Activated naive CD4-positive, alpha-beta T cell treated with anti-CD3 and anti-CD28 coated beads, Interleukin-2, amount 50 U/mL, for 72 hours (primary cell): ENCODE measurements at regions not wholly inside any gene's neighbourhood (a gene's known extent, or its start where the extent isn't known, plus 50 kb on each side); places are given as distances from the start of the nearest gene placed in this dataset.

Source experiments
- ATAC-seq, 2 donors: fragments of 150-1000 bp; cut with Tn5 transposase; 2 replicates each; pipeline ENCODE4 v1.10.0; 2021; ENCODE audit warnings: mild to moderate bottlenecking in 2 of 2, moderate library complexity in 2 of 2
- DNase-seq, 2 donors: peaks; one replicate each; pipeline ENCODE4 v3.0.0; 2021 to 2022; ENCODE audit warnings: low spot score in 2 of 2
- H3K27ac Mint-ChIP-seq, 2 donors: one replicate each; pipeline ENCODE4 v1.8.0; 2022; ENCODE audit warnings: mild to moderate bottlenecking in 2 of 2, mixed read lengths in 2 of 2
- H3K36me3 Mint-ChIP-seq, 2 donors: one replicate each; pipeline ENCODE4 v1.8.0; 2022; ENCODE audit warnings: mixed read lengths in 2 of 2
- H3K9me3 Mint-ChIP-seq, 2 donors: one replicate each; pipeline ENCODE4 v1.8.0; 2022; ENCODE audit warnings: mixed read lengths in 2 of 2

DNA sequence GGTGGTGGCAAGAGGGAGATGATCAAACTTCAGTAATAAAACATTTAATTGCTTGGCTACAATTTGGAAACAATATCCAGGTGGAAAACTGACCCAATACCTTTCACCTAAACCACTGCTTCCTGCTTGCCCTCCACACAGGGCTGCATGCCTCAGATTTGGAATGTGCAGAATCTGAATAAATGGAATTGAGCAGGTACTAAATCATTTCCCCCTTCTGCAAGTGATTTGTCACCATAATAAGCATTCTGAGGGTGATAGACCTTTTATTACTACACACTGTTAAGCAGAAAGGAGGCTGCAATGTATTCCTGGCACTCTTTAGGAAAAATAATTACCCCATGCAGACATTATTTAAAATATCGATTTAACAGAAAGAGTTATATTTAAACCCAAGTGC lies 291.8 kb downstream of the IDS start:
- H3K9me3 Mint-ChIP-seq: peaks cover 3 to 10% of the 10 kb centered on the region in 2 donors
- H3K27ac Mint-ChIP-seq: no peak overlapping the region
- H3K36me3 Mint-ChIP-seq: peaks cover 0 to 6% of the 10 kb centered on the region in 2 donors
- no peak for ATAC-seq
- no peak for DNase-seq

GRCh38 chrX:149208307-149208706 lies 296.8 kb downstream of the IDS start:
- no peak for DNase-seq
- H3K36me3 Mint-ChIP-seq: no peaks in the 10 kb centered on the region
- H3K9me3 Mint-ChIP-seq: no peaks in the 10 kb centered on the region
- no peak overlapping the region for H3K27ac Mint-ChIP-seq
- ATAC-seq: no peak

DNA sequence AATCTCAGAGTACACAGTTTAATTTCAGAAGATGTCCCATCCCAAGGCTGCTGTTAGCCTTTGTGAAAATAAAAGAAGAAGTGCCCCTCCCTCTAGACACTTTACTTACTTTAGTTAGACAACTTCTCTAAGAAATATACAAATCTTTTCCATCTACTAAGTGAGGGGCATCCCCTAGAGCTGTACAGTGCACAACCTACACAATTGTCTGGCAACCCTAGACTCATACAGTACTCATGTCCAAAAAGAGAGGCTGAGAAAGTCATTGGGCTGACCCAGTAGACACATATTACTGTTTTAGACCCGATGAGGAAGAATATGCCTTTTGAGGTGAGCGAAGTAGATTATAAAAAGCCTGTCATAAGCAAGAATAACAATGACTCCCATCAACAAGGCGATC lies 297.6 kb downstream of the IDS start:
- no peaks in the 10 kb centered on the region for H3K36me3 Mint-ChIP-seq
- no peak for DNase-seq
- H3K9me3 Mint-ChIP-seq: no peaks in the 10 kb centered on the region
- H3K27ac Mint-ChIP-seq: no peak overlapping the region
- ATAC-seq: no peak

GRCh38 chrX:149205937-149206336 lies 299.2 kb downstream of the IDS start:
- no peak overlapping the region for H3K27ac Mint-ChIP-seq
- DNase-seq (no peak), ATAC-seq (no peak)
- no peaks in the 10 kb centered on the region for H3K36me3 Mint-ChIP-seq
- H3K9me3 Mint-ChIP-seq: no peaks in the 10 kb centered on the region

DNA sequence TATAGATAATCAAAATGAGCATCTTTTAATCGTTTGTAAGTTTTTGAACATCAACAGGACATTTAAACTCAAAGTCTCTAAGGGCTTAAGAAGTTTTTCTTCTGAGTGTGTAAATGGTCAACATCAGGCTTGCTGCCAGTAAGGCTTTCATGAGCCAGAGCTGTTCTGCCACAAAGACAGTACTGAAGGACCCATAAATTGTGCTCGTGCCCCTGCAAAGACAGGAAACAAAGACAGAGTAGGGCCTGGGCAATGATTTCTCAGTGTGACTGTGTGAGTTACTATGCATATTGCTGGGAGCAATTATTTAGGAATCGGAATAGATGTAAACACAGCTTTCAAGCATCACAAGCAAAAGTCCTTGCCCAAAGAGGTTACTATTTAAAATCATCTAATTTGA lies 300.0 kb downstream of the IDS start:
- DNase-seq (no peak), ATAC-seq (no peak)
- Mint-ChIP-seq H3K27ac (no peak overlapping the region), H3K9me3 (no peaks in the 10 kb centered on the region), H3K36me3 (no peaks in the 10 kb centered on the region)

DNA sequence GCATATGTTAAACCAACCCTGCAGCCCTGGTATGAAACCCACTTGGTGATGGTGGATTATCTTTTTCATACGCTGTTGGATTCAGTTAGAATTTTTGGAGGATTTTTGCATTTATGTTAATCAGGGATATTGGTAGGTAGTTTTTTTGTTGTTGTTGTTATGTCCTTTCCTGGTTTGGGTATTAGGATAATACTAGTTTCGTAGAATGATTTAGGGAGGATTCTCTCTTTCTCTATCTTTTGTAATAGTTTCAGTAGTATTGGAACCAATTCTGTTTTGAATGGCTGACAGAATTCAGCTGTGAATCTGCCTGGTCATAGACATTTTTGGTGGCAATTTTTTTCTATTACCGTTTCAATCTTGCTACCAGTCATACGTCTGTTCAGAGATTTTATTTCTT lies 305.4 kb downstream of the IDS start:
- DNase-seq (no peak), ATAC-seq (no peak)
- H3K27ac Mint-ChIP-seq: no peak overlapping the region
- H3K36me3 Mint-ChIP-seq: no peaks in the 10 kb centered on the region
- no peaks in the 10 kb centered on the region for H3K9me3 Mint-ChIP-seq

DNA sequence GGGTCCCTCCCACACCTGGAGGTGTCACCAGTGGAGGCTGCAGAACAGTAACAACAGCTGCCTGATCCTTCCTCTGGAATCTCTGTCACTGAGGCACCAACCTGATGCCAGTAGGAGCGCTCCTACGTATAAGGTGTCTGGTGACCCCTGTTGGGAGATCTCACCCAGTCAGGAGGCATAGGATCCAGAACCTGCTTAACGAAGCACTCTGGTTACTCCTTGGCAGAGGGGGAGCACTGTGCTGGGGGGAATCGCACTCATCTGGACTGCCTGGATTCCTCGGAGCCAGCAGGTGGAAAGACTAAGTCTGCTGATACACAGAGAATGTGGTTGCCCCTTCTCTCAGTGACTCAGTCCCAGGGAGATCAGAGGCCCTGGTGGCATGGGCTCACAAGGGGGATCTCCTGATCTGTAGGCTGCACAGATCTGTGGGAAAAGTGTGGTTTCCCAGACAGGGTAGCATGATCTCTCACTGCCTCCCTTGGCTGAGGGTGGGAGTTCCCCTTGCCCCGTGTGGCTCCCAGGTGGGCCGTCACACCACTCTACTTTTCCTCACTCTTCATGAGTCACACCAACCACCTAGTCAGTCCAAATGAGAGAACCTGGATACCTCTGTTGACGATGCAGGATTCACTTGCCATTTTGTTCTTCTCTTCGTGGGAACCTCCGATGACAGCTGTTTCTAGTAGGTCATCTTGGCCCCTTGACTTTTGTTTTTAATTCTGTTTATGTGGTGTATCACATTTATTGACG lies 305.9 kb downstream of the IDS start:
- ATAC-seq: peak; percentile 88 to 97
- peak in 1 of 2 donors; percentile 52 for DNase-seq
- Mint-ChIP-seq H3K36me3 (no peaks in the 10 kb centered on the region), H3K27ac (no peak overlapping the region), H3K9me3 (no peaks in the 10 kb centered on the region)

DNA sequence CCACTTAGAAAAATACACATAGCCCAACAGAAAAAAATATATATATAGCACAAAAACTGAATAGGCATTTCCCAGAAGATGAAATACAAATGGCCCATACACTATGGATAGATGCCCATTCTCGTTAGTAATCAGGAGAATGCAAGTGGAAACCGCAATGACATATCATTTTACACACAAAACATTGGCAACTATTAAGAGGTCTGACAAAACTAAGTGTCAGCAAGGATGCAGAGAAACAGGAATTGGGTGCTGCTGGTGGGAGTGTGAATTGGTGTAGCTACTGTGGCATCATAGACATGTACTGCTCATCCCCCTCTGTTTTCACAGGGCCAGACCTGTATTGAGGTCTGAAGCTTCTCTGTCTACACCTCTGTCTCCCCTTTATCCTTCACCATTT lies 320.0 kb downstream of the IDS start:
- Mint-ChIP-seq H3K36me3 (no peaks in the 10 kb centered on the region), H3K27ac (no peak overlapping the region), H3K9me3 (no peaks in the 10 kb centered on the region)
- DNase-seq: no peak
- ATAC-seq: no peak

DNA sequence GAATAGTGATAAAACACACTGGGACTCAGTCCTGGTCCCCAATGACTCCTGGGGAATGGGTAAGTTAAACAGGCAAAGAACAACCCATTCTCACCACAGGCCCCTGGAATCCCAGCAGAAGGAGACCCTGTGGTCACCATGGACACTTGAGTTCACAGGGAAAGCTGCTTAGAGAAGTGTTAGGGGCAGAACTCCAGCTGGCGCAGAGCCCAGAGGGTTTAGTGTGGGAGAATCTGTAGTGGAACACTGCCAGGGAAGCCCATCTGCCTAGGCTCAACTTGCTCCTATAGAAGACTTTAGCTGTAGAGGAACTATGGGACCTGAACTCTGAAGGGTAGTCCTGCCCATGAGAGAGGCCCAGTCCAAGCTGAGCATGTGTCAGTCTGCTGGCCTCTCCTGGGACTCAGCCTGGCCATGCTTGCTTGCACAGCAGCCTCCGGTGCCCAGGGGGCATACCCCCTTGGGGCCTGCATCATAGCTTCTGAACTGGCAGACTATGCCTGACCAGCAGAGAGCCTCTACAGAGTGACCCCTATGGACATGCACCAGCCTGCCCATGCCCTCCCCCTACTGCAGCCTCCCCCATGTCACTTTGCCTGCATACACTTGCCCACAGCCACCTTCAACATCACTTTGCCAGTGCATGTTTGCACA lies 343.5 kb downstream of the IDS start:
- DNase-seq (no peak), ATAC-seq (no peak)
- H3K36me3 Mint-ChIP-seq: no peaks in the 10 kb centered on the region
- H3K9me3 Mint-ChIP-seq: no peaks in the 10 kb centered on the region
- H3K27ac Mint-ChIP-seq: no peak overlapping the region

DNA sequence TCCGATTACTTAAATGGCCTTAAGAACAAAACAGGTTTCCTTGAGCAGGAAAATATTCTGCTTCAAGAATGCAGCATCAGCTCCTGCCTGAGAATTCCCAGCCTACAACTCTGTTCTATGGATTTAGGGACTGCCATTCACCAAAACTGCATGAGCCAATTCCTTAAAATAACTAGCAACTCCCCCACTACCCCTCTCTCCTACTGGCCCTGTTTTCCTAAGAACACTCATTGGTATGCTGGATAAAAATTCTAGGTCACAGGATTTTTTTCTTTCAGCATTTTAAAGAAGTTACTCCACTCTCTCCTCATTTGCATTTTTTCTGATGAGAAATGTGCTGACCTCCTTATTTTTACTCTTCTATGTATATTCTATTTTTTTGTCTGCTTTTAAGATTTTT lies 347.1 kb downstream of the IDS start:
- Mint-ChIP-seq H3K9me3 (no peaks in the 10 kb centered on the region), H3K36me3 (no peaks in the 10 kb centered on the region), H3K27ac (no peak overlapping the region)
- DNase-seq (no peak), ATAC-seq (no peak)

GRCh38 chrX:149152941-149153340 lies 352.2 kb downstream of the IDS start:
- no peaks in the 10 kb centered on the region for H3K9me3 Mint-ChIP-seq
- ATAC-seq (no peak), DNase-seq (no peak)
- no peaks in the 10 kb centered on the region for H3K36me3 Mint-ChIP-seq
- H3K27ac Mint-ChIP-seq: no peak overlapping the region

DNA sequence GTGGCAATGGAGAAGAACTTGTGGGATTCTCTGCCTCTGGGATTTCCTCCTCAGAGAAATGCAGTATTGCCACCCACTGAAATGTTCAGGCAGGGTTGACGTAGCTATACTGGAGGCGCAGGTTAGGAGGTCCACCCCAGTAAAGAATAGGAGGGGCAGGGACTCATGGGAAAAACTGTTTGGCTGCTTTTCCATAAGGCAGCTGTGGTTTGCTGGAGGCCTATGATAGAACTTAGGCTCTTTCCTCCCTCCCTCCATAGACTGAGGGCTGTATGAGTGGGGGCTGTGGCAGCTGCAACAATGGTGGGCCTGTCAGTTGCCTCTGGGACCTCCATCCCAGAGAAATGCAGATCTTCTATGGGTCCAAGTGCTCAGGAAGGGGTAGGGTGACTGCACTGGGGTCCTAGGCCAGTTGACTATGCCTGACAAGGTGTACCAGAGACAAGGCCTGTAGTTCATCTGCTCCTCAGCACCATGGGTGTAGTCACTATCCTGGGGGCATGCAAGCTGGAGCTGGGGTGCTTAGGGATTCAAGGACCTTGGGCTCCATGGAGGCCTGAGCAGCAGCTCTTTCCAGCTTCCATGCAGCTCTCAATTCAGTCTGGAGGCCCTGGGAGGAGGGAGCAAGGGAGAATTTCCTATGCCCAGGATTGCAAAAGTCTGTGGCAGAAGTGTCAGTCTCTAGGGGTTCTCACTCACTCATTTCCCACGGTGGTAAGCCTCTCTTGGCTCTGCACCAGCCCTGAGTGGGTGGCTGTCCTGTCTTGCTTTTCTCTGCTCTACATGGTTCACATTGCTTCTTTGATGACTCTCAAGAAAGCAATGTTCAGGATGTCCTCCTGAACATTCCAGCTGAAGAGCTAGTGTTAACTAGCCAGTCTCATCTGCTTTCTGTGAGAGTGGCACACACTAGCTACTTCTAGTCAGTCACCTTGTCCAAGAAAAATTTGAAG lies 353.0 kb downstream of the IDS start:
- no peaks in the 10 kb centered on the region for H3K9me3 Mint-ChIP-seq
- ATAC-seq: no peak
- no peak overlapping the region for H3K27ac Mint-ChIP-seq
- DNase-seq: no peak
- no peaks in the 10 kb centered on the region for H3K36me3 Mint-ChIP-seq

- DNase-seq (no peak), ATAC-seq (peak in 1 of 2 donors; percentile 61)
- Mint-ChIP-seq H3K9me3 (no peaks in the 10 kb centered on the region), H3K36me3 (no peaks in the 10 kb centered on the region), H3K27ac (no peak overlapping the region)
These were observed 359.2 kb downstream of the IDS start for GRCh38 chrX:149145845-149146285.

DNA sequence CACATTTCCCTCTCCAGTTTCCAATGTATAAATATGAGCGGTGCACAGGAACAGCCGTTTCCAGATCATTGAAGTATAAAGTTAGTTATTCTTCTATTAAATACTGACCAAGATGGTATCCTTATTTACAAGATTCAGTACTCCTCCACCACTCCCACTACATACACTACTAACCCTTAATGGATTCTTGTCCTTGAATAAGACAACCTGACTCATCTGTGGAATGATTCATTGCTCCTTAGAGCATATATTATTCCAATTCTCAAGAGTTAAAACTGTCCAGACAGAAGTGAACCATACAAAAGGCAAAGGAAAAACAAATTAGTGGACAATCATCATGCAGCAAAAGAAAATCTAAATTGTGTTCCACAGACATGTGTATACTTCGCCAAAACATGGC lies 373.3 kb downstream of the IDS start:
- Mint-ChIP-seq H3K9me3 (peaks cover 0 to 3% of the 10 kb centered on the region in 2 donors), H3K27ac (no peak overlapping the region), H3K36me3 (no peaks in the 10 kb centered on the region)
- DNase-seq (no peak), ATAC-seq (no peak)

DNA sequence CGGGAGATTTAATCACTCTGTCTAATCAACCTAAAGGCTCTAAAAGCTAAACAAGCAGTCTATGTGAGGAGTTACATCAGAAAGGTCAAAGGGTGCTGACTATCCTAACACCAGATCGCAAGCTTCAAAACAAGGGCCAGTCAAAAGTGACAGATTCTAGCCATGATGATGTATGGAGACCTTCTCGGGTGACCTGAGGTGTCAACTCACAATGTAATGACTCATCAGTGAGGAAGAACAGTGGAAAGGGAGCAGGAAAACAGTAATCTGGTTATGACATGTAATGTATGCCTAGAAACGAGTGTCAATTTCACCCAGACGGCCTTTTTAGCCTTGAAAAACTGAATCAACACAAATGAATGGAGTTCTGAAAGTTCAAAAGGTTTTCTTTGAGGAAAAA lies 375.3 kb downstream of the IDS start:
- peak in 1 of 2 donors; percentile 13 for ATAC-seq
- Mint-ChIP-seq H3K36me3 (no peaks in the 10 kb centered on the region), H3K27ac (no peak overlapping the region), H3K9me3 (peaks cover 0 to 3% of the 10 kb centered on the region in 2 donors)
- DNase-seq: no peak

- H3K36me3 Mint-ChIP-seq: no peaks in the 10 kb centered on the region
- H3K9me3 Mint-ChIP-seq: peaks cover 0 to 3% of the 10 kb centered on the region in 2 donors
- DNase-seq: no peak
- no peak for ATAC-seq
- H3K27ac Mint-ChIP-seq: no peak overlapping the region
These were observed 380.5 kb downstream of the IDS start for GRCh38 chrX:149124526-149125108.
